NCI-H2029 (cell line): ENCODE measurements at regions not wholly inside any gene's neighbourhood (a gene's known extent, or its start where the extent isn't known, plus 50 kb on each side); places are given as distances from the start of the nearest gene placed in this dataset.

Experiments
- DNase-seq: peaks from one replicate; lab custom pipeline; 2025; lab: John Stamatoyannopoulos, UW

- no peak for DNase-seq
Observed at GRCh38 chr6:1551249-1551648, 58.5 kb upstream of the FOXC1 start.

- no peak for DNase-seq
Observed at GRCh38 chr6:1552296-1552761, 57.4 kb upstream of the FOXC1 start.

DNA sequence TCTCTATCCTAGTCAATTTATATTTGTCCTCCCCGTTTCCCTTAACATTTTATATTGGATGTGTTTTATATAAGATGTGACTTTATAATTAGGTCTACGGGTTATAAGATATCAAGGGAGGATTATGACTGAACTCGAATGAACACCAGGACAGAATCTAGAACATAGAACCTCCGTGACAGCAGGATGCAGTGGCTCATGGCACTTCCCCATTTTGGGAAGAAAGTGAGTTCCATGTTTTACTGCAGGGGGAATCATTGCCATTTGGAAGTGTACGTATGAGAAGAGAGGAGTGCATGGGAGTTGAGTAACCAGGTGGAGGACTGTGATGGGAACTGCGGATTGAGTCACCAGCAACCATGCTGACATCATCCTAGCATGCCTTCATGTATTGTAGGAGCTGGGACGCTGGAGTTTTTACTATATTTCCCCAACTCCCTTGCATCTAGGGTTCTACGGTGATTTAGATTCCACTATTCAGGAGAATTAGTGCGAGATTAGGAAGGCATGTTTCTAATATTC, 56.1 kb upstream of the FOXC1 start:
- DNase-seq, result no peak

DNA sequence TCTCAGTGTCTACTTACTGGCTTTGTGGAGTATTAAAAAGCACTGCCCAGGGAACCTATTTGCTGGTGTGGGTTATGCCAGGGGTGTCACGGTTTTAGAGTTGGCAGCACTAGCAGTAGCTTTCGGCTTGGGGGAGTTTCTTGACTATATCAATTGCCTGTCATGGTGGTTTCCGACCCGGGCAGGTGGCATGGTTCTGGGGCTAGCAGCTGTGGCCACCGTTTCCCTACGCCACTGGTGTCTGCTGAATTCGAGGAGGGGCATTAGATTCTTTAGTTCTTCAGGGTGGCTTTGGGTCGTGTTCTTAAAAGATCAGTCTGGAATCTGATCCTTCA, 55.6 kb upstream of the FOXC1 start:
- no peak for DNase-seq

DNA sequence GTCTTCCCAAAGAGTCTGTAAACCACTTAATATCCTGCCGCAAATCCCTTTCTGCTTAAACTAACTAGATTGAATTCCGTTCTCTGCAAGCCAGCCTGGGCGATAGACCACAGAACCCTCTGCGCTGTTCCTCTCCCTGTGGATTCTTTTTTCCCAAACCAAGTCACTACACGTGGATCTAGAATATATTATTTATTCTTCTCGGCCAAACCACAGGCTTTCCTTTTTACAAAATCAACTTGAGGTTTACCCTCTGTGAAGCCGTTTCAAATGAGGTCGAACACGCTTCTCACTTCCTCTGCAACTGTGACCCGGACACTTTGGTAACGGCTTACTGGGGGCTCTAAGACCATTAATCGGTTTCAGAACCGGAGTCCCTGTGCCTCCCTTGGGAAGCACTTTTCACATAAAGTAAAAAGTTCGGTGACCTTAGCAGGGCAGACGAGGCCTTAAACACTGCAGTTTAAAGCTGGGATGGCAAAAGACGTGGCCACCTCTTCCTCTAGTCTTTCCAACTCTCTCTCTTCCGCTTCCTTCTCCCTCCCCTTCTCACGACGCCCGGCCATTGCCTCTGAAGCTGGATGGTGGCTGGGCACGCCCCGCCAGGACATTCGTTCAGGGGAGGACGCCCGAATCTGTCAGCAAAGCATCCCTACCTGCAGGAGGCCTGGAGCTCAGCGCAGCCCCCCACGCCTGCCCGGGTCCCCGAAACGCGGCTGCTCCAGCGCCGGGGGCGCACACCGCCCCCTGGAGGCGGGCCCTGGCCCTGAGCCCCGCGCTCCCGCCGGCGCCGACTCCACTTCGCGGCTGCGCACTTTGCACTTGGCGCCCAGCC, 55.0 kb upstream of the FOXC1 start:
- DNase-seq, result peak; percentile 62

DNA sequence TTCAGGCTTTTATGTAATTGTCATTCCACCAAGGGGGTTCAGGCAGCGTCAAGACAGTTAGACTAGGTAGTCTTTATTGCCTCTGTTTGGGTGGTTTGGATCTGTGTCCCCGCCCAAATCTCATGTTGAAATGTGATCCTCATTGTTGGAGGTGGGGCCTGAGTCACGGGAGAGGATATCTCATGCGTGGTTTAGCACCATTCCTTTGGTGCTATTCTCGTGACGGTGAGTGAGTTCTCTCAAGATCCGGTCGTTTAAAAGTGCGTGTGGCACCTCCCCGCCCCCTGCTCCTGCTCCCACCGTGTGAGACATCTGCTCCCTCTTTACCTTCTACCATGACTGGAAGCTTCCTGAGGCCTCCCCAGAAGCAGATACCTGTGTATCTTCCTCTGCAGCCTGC, 51.3 kb upstream of the FOXC1 start:
- DNase-seq, result no peak
